Neural progenitor cell (in vitro differentiated cells): ENCODE measurements at regions not wholly inside any gene's neighbourhood (a gene's known extent, or its start where the extent isn't known, plus 50 kb on each side); places are given as distances from the start of the nearest gene placed in this dataset.

Source experiments
- EZH2phosphoT487 ChIP-seq: fragments of 200-600 bp; sonication (generic); IDR thresholded peaks from 2 replicates; pipeline ENCODE4 v1.6.1; 2017; ENCODE audit warnings: antibody characterized with exemption
- TF ChIP-seq, protein P1 (sequence below): fragments of 200-600 bp; sonication (generic); IDR thresholded peaks from 2 replicates; pipeline ENCODE4 v1.5.1; 2017; ENCODE audit warnings: antibody characterized with exemption, mild to moderate bottlenecking

DNA sequence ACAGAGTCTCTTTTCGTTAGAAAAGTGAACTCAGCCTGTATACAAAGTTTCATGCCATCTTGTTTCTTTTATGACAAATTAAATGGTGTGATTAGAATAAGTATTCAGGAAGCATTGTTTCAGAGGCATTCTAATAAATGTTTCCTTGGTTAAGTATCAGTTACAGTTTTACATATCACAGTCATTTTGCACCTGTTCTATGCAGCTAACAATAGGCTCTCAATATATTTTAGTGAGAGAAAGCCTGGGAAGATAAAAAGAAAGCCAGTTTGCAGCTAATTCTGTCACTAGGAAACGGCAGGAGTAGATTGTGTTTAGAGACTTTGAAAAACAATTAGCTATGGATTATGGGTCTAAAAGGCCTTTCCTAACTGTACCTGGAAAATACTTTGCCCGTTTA is 252.8 kb downstream of the ZIC1 start:
- TF ChIP-seq, protein P1, sequence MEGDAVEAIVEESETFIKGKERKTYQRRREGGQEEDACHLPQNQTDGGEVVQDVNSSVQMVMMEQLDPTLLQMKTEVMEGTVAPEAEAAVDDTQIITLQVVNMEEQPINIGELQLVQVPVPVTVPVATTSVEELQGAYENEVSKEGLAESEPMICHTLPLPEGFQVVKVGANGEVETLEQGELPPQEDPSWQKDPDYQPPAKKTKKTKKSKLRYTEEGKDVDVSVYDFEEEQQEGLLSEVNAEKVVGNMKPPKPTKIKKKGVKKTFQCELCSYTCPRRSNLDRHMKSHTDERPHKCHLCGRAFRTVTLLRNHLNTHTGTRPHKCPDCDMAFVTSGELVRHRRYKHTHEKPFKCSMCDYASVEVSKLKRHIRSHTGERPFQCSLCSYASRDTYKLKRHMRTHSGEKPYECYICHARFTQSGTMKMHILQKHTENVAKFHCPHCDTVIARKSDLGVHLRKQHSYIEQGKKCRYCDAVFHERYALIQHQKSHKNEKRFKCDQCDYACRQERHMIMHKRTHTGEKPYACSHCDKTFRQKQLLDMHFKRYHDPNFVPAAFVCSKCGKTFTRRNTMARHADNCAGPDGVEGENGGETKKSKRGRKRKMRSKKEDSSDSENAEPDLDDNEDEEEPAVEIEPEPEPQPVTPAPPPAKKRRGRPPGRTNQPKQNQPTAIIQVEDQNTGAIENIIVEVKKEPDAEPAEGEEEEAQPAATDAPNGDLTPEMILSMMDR = no peak
- no peak for TF ChIP-seq EZH2phosphoT487
